AG08396 (cell line): ENCODE measurements at regions not wholly inside any gene's neighbourhood (a gene's known extent, or its start where the extent isn't known, plus 50 kb on each side); places are given as distances from the start of the nearest gene placed in this dataset.
"Not testable (repeated sequence)": the region's sequence is repeated elsewhere in the genome, so short reads cannot be mapped to it uniquely, and the experiment has no call there.

Source experiments
- DNase-seq: peaks from one replicate; pipeline ENCODE4 v3.0.0; 2012; ENCODE audit warnings: low spot score, mixed read lengths

DNA sequence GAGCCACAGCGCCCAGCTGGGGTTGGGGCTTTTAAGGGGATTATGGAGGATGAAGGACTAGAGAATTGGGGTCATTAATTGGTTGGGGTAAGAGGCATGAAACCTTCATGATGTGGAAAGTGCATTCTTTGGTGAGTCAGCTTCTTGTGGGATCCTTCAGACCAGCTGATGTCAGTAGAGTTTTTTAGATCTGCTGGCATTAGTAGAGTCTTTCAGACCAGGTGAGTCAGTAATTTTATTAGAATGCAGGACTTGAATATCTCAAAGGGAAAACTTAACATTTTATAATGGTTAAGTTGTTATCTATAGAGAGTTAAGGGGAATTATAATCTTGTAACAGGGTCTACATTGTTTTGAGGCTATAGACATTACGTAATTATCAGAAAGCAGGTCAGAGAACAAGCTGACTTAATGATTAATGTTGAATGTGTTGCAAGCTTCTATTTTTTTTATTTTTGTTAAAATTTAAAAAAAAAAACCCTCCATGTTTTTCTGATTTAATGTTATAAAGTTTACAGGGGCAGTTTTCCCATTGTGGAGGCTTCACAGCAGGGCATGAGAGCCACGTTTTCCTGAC is 160.9 kb upstream of the FMN2 start:
- DNase-seq: no peak

DNA sequence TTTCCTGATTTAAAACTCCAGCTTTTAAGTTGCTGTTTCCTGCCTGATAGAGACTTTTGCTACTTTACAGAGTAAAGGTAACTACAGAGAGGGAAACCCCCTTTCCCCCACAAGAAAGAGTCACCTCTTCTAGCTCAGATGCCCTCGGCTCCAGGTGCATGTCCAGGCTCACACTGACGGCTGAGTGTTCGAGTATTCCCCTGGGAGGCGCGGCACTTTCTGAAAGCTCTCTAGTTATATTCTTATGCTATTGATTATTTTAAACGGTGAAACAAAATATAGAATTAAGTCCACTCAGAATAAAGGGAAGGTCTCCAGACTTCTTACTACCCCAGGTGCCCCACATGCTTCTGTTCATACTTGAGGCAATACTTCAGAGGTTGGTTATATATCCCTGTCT is 160.3 kb upstream of the FMN2 start:
- DNase-seq: no peak

DNA sequence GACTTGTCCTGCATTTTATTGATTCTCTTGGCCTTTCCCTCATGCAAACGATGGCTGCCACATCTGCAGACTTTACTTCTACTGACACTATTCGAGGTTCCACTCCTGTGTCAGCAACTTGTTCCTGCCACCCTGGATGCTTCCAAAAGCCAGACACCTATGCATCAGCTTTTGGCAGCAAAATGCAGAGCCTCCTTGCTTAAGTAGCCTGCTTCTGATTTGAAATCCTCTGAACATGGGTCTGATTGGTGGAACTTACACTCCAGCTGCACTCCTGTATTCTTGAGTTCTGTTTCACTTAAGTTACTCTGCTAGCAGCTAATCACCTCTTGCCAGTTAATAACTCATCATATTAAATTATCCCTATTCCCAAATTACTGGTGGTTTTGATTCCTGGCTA is 152.1 kb upstream of the FMN2 start:
- no peak for DNase-seq

DNA sequence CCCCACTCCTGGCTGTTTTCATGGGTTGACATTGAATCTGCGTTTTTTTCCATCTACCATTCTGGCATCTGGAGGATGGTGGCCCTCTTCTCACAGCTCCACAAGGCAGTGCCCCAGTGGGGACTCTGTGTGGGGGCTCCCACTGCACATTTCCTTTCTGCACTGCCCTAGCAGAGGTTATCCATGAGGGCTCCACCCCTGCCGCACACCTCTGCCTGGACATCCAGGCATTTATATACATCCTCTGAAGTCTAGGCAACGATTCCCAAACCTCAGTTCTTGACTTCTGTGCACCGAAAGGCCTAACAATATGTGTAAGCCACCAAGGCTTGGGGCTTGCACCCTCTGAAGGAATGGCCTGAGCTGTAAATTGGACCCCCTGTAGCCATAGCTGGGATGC is 147.9 kb upstream of the FMN2 start:
- DNase-seq: no peak

DNA sequence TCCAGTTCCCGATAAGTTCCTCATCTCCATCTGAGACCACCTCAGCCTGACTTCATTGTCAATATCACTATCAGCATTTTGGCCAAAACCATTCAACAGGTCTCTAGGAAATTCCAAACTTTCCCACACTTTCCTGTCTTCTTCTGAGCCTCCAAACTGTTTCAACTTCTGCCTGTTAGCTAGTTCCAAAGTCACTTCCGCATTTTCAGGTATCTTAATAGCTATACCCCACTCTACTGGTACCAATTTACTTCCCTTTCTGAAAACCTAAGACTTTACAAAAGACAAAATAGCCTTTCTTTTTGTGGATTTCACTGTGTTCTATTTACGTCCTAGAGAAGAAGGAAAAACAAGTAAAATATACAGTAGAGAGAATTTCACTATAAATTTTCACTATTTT is 147.0 kb upstream of the FMN2 start:
- DNase-seq: no peak

DNA sequence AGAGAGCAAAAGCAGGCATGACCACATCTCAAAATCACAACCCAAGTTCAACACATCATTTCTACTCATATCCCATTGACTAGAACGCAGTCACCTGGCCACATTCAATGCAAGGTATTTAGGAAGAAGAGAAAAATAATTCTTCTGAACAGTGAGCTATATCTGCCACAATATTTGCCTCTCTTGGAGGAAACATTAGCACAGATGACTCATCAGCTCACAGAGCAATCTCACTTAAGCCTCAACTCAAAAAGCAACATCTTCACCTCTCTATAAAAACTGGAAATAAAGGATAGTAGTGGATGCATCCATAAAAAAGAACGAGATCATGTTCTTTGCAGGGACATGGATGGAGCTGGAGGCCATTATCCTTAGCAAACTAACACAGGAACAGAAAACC is 143.9 kb upstream of the FMN2 start:
- DNase-seq: no peak

DNA sequence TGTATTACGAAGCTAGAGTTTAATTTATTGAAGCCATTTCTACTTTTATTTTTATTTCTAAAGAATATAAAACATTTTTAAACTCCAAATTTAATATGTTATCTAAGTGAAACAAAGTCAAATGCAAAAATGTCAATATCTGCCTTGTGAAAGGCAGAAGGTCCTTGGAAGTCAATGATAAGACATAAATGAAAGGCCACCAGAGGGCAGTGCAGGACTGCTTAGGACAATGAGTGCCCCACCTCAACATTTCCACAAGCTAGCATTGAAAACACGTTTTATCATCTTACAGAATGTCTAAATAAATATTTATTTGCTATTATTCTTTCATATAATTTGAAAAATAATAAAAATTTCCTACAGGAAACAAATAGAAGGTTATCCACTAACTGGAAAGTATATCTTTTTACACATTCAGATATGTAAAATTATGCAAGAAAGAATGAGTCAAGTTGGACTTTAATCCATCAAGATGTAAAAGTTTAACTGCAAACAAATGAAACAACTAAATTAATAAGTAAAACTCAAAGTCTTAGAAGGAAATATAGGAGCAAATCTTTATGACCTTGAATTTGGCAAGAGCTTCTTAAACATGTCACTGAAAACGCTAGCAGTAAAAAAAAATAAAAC is 140.1 kb upstream of the FMN2 start:
- DNase-seq: peak; percentile 65

DNA sequence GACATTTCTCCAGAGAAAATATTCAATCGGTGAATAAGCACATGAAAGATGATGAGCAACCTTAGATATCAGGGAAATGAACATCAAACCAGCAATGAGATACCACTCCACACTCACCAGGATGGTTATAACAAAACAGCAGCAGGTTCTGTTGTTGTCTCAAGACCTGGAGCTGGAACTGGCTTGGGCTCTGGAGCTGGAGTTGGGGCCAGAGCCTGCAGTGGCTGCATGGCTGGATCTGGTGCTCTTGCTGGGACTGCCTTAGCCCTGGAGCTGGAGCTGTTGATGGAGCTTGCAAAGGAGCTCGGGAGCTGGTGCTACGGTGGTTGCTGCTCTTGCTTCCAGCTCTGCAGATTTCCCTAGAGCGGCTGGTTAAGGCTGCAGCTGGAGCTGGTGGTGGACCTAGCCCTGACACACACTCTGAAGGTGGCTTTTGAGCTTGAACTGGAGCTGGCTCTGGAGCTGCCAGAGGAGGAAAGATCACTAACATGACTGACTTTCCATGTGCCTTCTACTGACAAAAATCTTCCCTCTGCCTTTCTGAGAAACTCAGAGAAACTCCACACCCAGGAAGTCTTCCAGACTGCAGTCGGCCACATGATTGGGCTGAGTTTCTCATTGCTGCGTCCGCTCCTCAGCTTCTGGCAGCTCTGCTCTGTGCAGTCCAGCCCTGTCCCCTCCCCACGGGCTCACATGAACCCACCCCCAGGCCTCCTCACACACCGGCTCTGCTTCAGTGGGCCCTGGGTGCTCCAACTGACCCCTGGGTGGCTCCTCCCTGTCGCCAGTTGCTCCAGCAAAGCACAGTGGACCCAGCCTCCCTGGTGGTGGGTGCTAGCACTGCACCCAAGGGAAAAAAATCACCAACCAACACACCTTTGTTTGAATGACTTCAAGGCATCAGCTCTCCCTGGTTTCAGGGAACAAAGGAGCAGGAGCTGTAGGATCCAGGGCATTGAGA is 139.1 kb upstream of the FMN2 start:
- DNase-seq: peak; percentile 33

DNA sequence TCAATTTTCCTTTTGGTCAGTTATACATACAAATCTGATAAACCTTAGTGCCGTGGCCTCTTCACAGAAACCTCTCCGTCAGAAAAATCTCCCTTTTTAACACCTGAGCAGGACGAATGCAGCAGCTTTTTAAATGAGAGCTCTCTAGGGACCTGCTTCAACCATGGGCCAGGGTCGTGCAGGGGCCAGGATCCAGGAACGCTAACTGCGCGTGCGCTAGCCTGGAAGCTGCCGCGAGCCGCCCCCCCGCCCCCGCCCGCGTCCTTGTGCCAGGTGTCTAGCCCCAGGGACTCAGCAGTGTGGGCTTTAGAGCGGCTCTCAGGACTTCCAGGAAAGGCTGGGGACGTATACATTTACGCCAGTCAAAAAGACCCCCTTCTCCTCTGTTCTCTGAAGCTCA is 136.8 kb upstream of the FMN2 start:
- no peak for DNase-seq

DNA sequence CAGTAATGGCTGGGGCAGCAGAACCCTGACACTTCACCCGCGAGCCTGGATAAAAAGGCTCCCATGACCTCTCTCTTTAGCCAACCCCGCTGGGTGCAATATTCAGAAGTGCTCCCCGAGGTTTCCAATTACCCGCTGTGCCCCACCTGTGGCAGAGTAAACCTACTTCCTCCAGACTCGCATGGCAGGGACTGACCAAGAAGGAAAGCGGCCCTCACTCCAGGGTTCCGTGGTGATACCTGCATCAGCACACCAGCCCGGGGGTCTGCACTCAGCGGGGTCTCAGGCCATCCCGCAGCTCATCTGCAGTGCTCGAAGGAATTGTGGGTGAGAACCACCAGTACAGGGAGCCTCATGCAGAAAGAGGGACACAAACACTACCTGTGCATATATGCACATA is 136.3 kb upstream of the FMN2 start:
- DNase-seq: no peak

DNA sequence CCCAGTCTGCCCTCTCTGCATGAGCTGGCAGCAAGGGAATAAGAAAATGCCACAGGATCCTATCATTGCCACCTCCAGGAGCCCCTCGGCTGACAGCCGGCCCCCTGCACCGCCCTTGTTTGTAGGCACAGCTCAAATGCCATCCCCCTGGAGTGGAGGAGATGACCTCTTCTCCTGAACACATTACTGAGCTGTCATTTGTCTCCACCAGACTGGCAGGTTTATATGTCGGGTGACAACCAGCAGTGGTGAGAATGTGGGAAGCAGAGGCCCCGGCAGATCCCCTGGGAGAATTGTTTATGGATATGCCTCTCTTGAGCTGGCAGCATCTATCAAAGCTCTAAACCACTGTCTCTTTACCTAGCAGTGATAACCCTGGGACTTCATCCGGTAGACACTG is 135.4 kb upstream of the FMN2 start:
- DNase-seq: no peak

DNA sequence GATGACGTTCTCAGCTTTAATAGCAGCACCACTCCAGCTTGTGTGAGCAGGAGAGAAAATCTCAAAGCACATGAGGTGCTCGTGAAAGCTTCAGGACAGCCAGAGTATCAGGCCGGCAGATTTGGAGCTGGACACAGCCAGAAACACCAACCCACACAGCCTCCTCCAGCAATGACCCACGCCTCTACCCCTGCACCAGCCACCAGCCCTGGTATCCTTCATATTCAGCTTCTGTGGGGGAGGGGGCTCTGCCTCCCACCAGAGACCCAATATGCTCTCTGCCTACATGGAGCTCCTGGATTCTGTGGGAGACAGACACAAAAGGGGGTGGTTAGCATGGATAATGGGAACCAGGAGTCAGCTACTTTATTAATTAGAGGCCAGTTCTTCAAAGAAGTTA is 133.6 kb upstream of the FMN2 start:
- no peak for DNase-seq

DNA sequence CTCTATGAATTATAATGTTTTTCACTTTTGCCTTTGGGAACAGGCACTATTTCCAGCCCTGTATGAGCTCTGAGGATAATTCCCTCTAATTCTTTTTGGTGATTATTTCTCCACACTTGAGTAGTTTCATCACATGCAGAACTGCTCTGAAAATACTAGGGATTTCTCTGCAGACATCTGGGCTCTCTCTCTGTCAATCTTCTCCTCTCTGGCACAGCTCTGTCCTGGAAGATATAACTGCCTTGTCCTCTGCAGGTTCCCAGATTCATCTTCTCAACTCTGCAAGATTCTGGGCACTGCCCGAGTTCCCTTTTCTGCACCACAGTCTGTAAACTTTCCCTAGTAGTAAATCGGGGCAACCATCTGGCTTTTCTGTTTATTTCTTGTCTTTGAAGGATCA is 131.3 kb upstream of the FMN2 start:
- no peak for DNase-seq

DNA sequence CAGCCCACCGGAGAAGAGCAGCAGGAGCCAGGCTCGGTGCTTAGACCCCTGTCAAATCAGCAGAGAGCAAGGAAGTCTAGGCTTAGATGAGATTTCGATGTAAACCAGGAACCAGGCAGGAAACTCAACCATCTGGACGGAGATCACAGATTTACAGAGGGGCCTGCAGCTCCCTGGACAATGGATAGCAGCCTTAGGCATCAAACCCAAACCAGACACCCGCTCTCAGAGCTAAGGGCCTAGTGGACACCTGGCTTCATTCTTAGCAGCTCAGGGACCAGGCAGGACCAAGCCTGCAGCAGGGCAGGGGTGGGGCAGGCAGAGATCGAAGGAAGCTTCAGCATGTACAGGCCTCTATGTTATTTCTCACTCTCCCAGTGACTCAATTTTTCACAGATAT is 127.8 kb upstream of the FMN2 start:
- DNase-seq: no peak

DNA sequence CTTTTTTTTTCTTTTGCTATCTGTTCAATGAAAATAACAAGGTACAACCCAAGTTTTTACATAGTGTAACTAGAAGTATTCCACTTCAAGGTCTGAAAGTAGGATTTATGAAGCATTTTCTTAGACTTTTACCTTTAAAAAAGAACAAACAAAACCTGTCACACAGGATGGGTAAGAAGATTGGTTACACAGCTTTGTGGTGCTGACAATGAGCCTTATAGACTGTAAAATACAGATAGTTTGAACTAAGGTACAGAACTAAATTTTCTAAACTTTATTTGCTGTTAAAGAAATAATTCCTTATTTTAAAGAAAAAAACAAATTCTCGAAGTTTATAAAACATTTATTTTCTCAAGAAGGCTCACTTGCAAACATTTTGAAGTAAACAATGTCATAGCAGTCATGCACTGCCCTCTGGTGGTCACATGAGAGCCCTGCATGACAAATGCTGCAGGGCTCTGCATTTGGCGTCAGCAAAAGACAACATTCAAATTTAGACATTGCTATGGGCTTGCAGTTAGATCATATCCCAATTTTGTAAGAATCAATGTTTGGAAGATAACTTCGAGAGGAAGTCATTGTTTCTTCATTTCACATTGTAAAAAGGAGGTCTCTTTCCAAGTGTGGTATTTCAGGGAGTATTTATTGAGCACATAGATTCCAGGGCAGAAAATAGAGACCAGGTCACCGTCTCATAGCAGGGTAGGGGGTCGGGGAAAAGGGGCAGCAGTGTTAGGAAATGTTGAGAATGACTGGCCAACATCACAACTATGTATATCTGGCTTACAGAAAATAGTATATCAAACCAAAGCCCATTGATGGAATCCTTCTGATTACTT is 115.3 kb upstream of the FMN2 start:
- DNase-seq: peak; percentile 72

DNA sequence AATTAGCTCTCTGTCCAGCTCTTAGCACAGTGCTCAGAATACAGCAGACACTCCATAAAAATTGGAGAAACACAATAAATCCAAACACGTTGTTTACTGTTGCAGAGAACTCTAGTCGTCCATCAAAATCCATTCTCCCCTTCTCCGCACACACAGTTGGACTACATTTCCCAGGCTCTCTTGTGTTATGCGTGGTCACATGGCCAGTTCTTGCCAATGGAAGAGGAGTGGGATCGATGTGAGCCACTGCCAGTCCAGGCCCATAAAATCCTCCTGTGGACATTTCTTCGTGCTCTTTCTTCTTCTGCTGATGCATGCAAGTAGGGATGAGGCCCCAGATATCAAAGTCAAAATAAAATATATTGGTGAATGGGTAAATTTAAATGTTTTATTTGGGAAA is 114.3 kb upstream of the FMN2 start:
- no peak for DNase-seq

DNA sequence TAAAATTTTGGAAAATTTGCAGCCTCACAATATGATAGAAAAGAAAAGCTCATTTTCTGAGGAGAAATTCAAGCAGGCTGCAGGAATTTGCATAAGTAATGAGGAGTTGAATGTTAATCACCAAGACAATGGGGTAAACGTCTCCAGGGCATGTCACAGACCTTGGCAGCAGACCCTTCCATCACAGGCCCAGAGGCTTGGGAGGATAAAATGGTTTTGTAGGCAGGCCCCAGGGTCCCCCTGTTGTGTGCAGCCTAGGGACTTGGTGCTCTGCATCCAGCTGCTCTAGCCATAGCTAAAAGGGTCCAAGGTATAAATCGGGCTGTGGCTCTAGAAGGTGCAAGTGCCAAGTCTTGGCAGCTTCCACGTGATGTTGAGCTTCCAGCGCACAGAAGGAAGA is 112.2 kb upstream of the FMN2 start:
- DNase-seq: no peak

DNA sequence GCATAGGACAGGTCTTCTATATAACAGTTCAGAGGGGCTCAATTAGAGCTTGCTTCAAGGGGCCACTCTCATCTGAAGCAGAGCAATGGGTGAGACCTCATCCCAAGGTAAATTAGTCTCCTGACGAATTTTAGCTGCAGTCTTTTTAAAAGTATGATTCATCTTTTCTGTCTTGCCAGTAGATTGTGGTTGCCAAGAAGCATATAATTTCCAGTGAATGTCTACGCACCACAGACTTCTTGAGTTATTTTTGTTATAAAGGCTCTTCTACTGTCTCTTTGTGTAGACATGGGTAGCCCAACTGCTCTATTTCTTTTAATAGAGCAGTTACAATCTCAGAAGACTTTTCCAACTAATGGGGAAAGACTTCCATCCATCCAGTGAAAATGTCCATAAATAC is 108.9 kb upstream of the FMN2 start:
- no peak for DNase-seq

DNA sequence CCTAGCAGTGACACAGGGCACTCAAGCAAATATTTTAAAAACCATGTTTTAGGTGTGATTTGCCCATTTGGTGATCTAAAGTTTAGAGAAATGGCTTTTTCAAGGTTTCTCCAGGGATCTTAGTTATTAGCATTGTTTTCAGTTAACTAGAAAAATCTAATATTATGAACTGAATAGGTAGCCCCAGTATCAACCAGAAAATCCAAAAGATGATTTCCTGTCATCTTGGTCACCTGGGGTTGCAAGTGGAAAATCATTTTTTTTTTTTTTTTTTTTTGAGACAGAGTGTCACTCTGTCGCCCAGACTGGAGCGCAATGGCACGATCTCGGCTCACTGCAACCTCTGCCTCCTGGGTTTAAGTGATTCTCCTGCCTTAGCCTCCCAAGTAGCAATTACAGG is 106.6 kb upstream of the FMN2 start:
- no peak for DNase-seq

DNA sequence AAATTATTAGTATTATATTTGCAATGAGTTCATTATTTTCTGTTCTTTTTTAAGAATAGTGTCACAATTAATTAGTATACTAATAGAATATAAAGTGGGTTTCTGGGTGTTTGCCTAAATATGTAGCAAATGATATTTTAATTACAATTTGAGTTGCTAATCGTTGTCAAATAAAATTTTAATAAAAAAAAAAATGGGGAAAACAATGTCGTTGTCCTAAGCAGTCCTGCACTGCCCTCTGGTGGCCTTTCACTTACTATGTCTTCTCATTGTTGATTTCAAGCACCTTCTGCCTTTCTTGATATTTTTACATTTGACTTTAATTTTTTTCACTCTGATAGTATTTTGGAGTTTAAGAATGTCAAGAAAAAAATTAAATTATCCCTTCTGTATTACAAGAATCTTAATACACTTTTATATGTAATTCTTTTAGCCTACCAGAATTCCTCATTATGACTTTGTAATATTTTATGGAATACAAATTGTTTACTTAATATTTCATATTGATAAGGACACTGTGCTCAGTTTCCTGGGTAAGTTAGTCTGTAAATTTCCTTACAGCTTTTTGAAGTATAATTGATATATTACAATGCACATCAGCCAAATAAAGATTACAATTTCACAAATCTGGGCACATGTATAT is 104.5 kb upstream of the FMN2 start:
- peak; percentile 24 for DNase-seq

DNA sequence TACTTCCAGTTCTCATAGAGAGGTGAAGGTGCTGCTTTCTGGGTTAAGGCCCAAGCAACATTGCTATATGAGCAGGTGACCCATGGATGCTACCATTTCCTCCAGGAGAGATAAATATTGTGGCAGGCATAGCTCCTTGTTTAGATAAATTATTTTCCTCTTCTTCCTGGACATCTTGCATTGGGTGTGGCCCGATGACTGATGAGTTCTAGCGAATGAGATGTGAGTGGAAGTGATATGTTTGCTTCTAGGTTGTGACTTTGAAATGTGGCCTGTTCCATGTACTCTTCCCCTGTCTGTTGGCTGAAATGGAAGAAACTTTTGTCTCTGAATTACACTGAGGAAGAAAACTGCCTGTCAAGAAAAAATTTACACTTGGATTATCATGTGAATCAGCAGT is 101.7 kb upstream of the FMN2 start:
- DNase-seq: no peak

DNA sequence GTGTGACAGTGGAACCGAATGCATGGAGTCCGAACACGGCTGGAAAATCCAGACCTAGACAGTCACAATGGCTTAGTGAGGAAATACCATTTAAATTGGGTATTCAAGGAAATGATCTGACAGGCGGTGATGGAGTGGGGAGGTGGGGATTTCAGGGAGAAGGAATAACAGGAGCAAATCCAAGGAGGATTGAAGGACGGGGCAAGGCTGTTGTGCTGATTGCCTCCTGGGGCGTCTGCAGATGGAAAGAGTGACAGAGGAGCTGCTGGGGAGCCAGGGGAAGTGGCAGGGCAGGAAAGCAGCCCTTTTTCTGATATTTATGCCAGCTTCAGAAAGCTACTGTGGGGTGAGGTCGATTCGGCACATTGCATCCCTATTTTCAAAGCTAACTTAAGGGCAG is 99.1 kb upstream of the FMN2 start:
- not testable (repeated sequence) for DNase-seq
